A549 (cell line): ENCODE measurements at regions not wholly inside any gene's neighbourhood (a gene's known extent, or its start where the extent isn't known, plus 50 kb on each side); places are given as distances from the start of the nearest gene placed in this dataset.

ENCODE experiments used
- ATAC-seq, 2 experiments: fragments of 200-7000 bp in 1 of 2; fragments of >200 bp in 1 of 2; cut with Nextera tagmentation in 1 of 2; cut with Tn5 transposase in 1 of 2; 3 replicates each; pipeline versions ENCODE4 v1.8.0 to v1.9.1; 2018 to 2020; ENCODE audit warnings: mild to moderate bottlenecking in 1 of 2, moderate library complexity in 1 of 2
- CTCF ChIA-PET: fragments of 300-600 bp; sonication (Branson Sonifier 250); formaldehyde crosslinking; extraction: SDS; loops from one replicate; lab custom pipeline; 2021; ENCODE audit warnings: antibody characterized with exemption, inconsistent platforms; lab: Yijun Ruan, JAX
- POLR2A ChIA-PET: fragments of 350-600 bp; formaldehyde crosslinking; extraction: SDS; loops from one replicate; lab custom pipeline; 2021; ENCODE audit warnings: antibody characterized with exemption, inconsistent platforms; lab: Yijun Ruan, JAX
- DNase-seq, 2 experiments: peaks; one replicate each; pipeline versions ENCODE4 v3.0.0 to v3.0.0-alpha.2; 2011 to 2016; ENCODE audit warnings: low read depth in 1 of 2, low spot score in 1 of 2
- FAIRE-seq: peaks from 2 replicates; lab custom pipeline; 2011; peaks lifted over from hg19 to GRCh38; lab: Jason Lieb, UNC
- H3K27ac ChIP-seq, 2 experiments: fragments of >200 bp; sonication (Bioruptor Twin); formaldehyde crosslinking; 3 replicates each; pipeline ENCODE4 v1.5.1; 2016 to 2017
- H3K4me1 ChIP-seq: fragments of >200 bp; sonication (Bioruptor Twin); formaldehyde crosslinking; 3 replicates; pipeline ENCODE4 v1.6.1; 2016
- H3K4me2 ChIP-seq: fragments of >200 bp; sonication (Bioruptor Twin); formaldehyde crosslinking; 3 replicates; pipeline ENCODE4 v1.6.1; 2016
- H3K4me3 ChIP-seq: fragments of >200 bp; sonication (Bioruptor Twin); formaldehyde crosslinking; 3 replicates; pipeline ENCODE4 v1.5.1; 2016
- H3K9me3 ChIP-seq: fragments of >200 bp; sonication (Bioruptor Twin); formaldehyde crosslinking; 3 replicates; pipeline ENCODE4 v1.6.1; 2016
- BHLHE40 ChIP-seq: IDR thresholded peaks from 2 replicates; pipeline ENCODE4 v1.6.1; 2012; ENCODE audit warnings: low read depth, low read length, inconsistent platforms
- CBX8 ChIP-seq: fragments of 200-600 bp; sonication (generic); IDR thresholded peaks from 2 replicates; pipeline ENCODE4 v1.6.1; 2016
- CEBPB ChIP-seq, 2 experiments: fragments of >200 bp in 1 of 2; sonication (Bioruptor Twin) in 1 of 2; formaldehyde crosslinking in 1 of 2; IDR thresholded peaks; 2 replicates each; pipeline ENCODE4 v1.6.1; 2012 to 2016
- CHD2 ChIP-seq: fragments of 150-350 bp; IDR thresholded peaks from 2 replicates; pipeline ENCODE4 v1.6.1; 2014; ENCODE audit warnings: low read length; ENCODE audit not compliant: partially characterized antibody
- CHD4 ChIP-seq: fragments of 200-600 bp; sonication (generic); IDR thresholded peaks from 2 replicates; pipeline ENCODE4 v1.6.1; 2016; ENCODE audit warnings: antibody characterized with exemption, mild to moderate bottlenecking, borderline replicate concordance
- E2F6 ChIP-seq: IDR thresholded peaks from 2 replicates; pipeline ENCODE4 v1.6.1; 2012; ENCODE audit warnings: low read depth, borderline replicate concordance
- EHMT2 ChIP-seq: fragments of 200-600 bp; sonication (generic); IDR thresholded peaks from 2 replicates; pipeline ENCODE4 v1.6.1; 2016; ENCODE audit warnings: antibody characterized with exemption, low read depth, mild to moderate bottlenecking, moderate library complexity
- ESRRA ChIP-seq: fragments of 150-350 bp; IDR thresholded peaks from 2 replicates; pipeline ENCODE4 v1.6.1; 2014; ENCODE audit warnings: mild to moderate bottlenecking, low read length, borderline replicate concordance
- FOSB ChIP-seq: fragments of 250-450 bp; sonication (Bioruptor Pico); IDR thresholded peaks from 2 replicates; pipeline ENCODE4 v1.5.0; 2020; ENCODE audit warnings: mild to moderate bottlenecking, moderate library complexity
- FOXS1 ChIP-seq: fragments of 250-450 bp; sonication (Bioruptor Pico); IDR thresholded peaks from 2 replicates; pipeline ENCODE4 v1.5.0; 2020; ENCODE audit warnings: mild to moderate bottlenecking, moderate library complexity
- HES2 ChIP-seq: fragments of >200 bp; sonication (Bioruptor Twin); formaldehyde crosslinking; IDR thresholded peaks from 2 replicates; pipeline ENCODE4 v1.6.1; 2016
- HEYL ChIP-seq: fragments of 250-450 bp; sonication (Bioruptor Pico); IDR thresholded peaks from 2 replicates; pipeline ENCODE4 v1.8.0; 2021; ENCODE audit warnings: mild to moderate bottlenecking, moderate library complexity
- HMGXB4 ChIP-seq: fragments of 250-450 bp; sonication (Bioruptor Pico); IDR thresholded peaks from 2 replicates; pipeline ENCODE4 v1.5.0; 2021; ENCODE audit warnings: mild to moderate bottlenecking, moderate library complexity, borderline replicate concordance
- HOXB5 ChIP-seq: fragments of 250-450 bp; sonication (Bioruptor Pico); IDR thresholded peaks from 2 replicates; pipeline ENCODE4 v1.5.0; 2020; ENCODE audit warnings: mild to moderate bottlenecking, moderate library complexity
- JUN ChIP-seq, 2 experiments: fragments of >200 bp; sonication (Bioruptor Twin); formaldehyde crosslinking; IDR thresholded peaks; 2 replicates in 1 of 2; 3 replicates in 1 of 2; pipeline ENCODE4 v1.6.1; 2016 to 2017
- KDM1A ChIP-seq: fragments of 200-600 bp; sonication (generic); IDR thresholded peaks from 2 replicates; pipeline ENCODE4 v1.6.1; 2016; ENCODE audit warnings: low read depth, mild to moderate bottlenecking
- KDM5A ChIP-seq: fragments of 200-600 bp; sonication (generic); IDR thresholded peaks from 2 replicates; pipeline ENCODE4 v1.6.1; 2016; ENCODE audit warnings: antibody characterized with exemption, mild to moderate bottlenecking
- MAFK ChIP-seq: fragments of 450-650 bp; IDR thresholded peaks from 2 replicates; pipeline ENCODE4 v1.6.1; 2014; ENCODE audit not compliant: partially characterized antibody
- MYC ChIP-seq: IDR thresholded peaks from 2 replicates; pipeline ENCODE4 v1.6.1; 2012; ENCODE audit warnings: mild to moderate bottlenecking, inconsistent platforms, low read length, improper control_type of control experiment, borderline replicate concordance
- NFE2L2 ChIP-seq: fragments of 150-350 bp; conservative IDR thresholded peaks from 2 replicates; pipeline ENCODE4 v1.6.1; 2014; ENCODE audit warnings: low read length
- PBX3 ChIP-seq: IDR thresholded peaks from 2 replicates; pipeline ENCODE4 v1.6.1; 2012
- POLR2A ChIP-seq: IDR thresholded peaks from 2 replicates; pipeline ENCODE4 v1.6.1; 2012; ENCODE audit warnings: mild to moderate bottlenecking, low read length
- RFX5 ChIP-seq: fragments of 450-650 bp; IDR thresholded peaks from 2 replicates; pipeline ENCODE4 v1.7.1; 2014; ENCODE audit warnings: antibody characterized with exemption, mild to moderate bottlenecking, moderate library complexity
- RNF2 ChIP-seq: fragments of 200-600 bp; sonication (generic); IDR thresholded peaks from 2 replicates; pipeline ENCODE4 v1.6.1; 2016; ENCODE audit warnings: low read depth, mild to moderate bottlenecking, antibody characterized with exemption, moderate library complexity, borderline replicate concordance
- SREBF2 ChIP-seq: fragments of 450-650 bp; IDR thresholded peaks from 2 replicates; pipeline ENCODE4 v1.6.1; 2014; ENCODE audit warnings: mild to moderate bottlenecking, moderate library complexity
- TP53 ChIP-seq: fragments of 250-450 bp; sonication (Bioruptor Pico); IDR thresholded peaks from 2 replicates; pipeline ENCODE4 v1.5.0; 2021; ENCODE audit warnings: mild to moderate bottlenecking, moderate library complexity
- USF2 ChIP-seq: fragments of 450-650 bp; IDR thresholded peaks from 2 replicates; pipeline ENCODE4 v1.6.1; 2014; ENCODE audit warnings: antibody characterized with exemption
- ZFP36 ChIP-seq: fragments of 450-650 bp; IDR thresholded peaks from 2 replicates; pipeline ENCODE4 v1.6.1; 2014; ENCODE audit warnings: borderline replicate concordance; ENCODE audit not compliant: partially characterized antibody
- WGBS: methylation state at CpG from one replicate; pipeline ENCODE4 v1.1.6; 2017; ENCODE audit errors: missing lambda C conversion rate; 5-methylcytosine and 5-hydroxymethylcytosine counted together
- TF ChIP-seq, protein P1 (sequence below): fragments of >200 bp; sonication (Bioruptor Twin); formaldehyde crosslinking; IDR thresholded peaks from 3 replicates; pipeline ENCODE4 v1.6.1; 2016
- TF ChIP-seq, protein P2 (sequence below): fragments of 150-350 bp; IDR thresholded peaks from 2 replicates; pipeline ENCODE4 v1.6.1; 2014; ENCODE audit warnings: low read depth, mild to moderate bottlenecking, low read length
- TF ChIP-seq, protein P3 (sequence below): fragments of 250-450 bp; sonication (Bioruptor Pico); IDR thresholded peaks from 2 replicates; pipeline ENCODE4 v1.5.0; 2020; ENCODE audit warnings: low read depth, mild to moderate bottlenecking, moderate library complexity

DNA sequence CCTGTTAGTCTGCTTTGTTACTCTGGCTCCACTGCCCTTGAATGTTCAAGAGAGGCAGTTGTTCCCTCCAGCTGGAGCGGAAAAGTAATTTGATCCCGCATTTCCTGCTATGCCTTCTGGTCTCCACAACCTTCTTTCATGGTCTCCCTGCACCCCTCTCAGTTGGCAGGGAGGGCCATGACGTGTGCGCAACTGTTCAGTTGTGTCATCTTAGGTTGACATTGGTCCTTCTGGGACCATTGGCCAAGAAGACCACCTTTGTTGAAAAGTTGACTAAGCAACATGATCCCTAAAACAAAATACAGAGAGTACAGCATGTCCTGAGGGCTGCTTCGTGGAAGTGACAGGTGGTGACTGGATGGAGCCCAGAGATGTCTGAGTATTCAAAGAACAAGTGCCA, 192.5 kb upstream of the TUT7 start:
- DNase-seq (no peak), ATAC-seq (no peak), FAIRE-seq (no peak)
- no peak overlapping the region for H3K4me3 ChIP-seq
- no peak overlapping the region for H3K27ac ChIP-seq
- no peaks in the 10 kb centered on the region for H3K9me3 ChIP-seq
- ChIA-PET CTCF (interaction anchor here (1.3 kb wide), 1 partner anchor 27 kb away, joined by 3 read pairs; no protein-coding TSS in a partner anchor), POLR2A (no interaction called here)
- no peak for TF ChIP-seq JUN (IDR thresholded peaks at IDR 0.05)
- no peak for TF ChIP-seq BHLHE40
- no peak for TF ChIP-seq CBX8
- no peak for TF ChIP-seq HMGXB4
- no peak for TF ChIP-seq RNF2
- no peak for TF ChIP-seq FOXS1 (CRISPR knock-in tag)
- no peak for TF ChIP-seq HES2
- TF ChIP-seq MAFK: no peak
- TF ChIP-seq KDM1A: no peak
- no peak for TF ChIP-seq RFX5
- TF ChIP-seq ZFP36: no peak
- no peak for TF ChIP-seq E2F6
- TF ChIP-seq CHD4: no peak
- TF ChIP-seq CEBPB (IDR thresholded peaks at IDR 0.05): no peak
- TF ChIP-seq EHMT2: no peak
- no peak for TF ChIP-seq MYC
- TF ChIP-seq, protein P1, sequence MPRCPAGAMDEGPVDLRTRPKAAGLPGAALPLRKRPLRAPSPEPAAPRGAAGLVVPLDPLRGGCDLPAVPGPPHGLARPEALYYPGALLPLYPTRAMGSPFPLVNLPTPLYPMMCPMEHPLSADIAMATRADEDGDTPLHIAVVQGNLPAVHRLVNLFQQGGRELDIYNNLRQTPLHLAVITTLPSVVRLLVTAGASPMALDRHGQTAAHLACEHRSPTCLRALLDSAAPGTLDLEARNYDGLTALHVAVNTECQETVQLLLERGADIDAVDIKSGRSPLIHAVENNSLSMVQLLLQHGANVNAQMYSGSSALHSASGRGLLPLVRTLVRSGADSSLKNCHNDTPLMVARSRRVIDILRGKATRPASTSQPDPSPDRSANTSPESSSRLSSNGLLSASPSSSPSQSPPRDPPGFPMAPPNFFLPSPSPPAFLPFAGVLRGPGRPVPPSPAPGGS: no peak
- TF ChIP-seq PBX3: no peak
- no peak for TF ChIP-seq ESRRA
- TF ChIP-seq, protein P2, sequence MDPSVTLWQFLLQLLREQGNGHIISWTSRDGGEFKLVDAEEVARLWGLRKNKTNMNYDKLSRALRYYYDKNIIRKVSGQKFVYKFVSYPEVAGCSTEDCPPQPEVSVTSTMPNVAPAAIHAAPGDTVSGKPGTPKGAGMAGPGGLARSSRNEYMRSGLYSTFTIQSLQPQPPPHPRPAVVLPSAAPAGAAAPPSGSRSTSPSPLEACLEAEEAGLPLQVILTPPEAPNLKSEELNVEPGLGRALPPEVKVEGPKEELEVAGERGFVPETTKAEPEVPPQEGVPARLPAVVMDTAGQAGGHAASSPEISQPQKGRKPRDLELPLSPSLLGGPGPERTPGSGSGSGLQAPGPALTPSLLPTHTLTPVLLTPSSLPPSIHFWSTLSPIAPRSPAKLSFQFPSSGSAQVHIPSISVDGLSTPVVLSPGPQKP: no peak
- WGBS: 24% methylated on average over 5 of the region's 5 CpGs
- H3K4me1 ChIP-seq: no peaks in the 10 kb centered on the region
- H3K4me2 ChIP-seq: no peak overlapping the region

DNA sequence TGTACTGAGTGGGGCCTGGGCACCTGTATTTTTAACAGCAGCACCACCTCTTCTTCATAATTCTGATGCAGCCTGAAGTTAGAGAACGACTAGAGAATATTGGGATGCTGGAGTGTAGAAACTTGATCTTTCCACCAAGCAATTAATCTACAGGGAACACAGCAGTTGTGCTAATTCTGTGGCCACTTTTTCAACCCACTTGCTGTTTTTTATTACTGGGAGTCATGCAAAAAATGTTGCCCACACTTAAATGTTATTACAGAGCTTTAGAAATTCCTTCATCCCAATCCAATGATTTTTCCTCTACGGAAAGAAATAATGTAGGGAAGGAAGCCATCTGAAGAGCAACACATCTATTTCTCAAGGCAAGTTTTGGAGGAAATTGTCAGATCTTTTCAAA, 190.9 kb upstream of the TUT7 start:
- 21% methylated on average over 2 of the region's 2 CpGs for WGBS
- no peak for DNase-seq
- ATAC-seq: no peak
- no peaks in the 10 kb centered on the region for H3K4me1 ChIP-seq
- no peak overlapping the region for H3K4me3 ChIP-seq
- no peak overlapping the region for H3K27ac ChIP-seq
- CTCF ChIA-PET: interaction anchor here (1.3 kb wide), 1 partner anchor 29 kb away, joined by 3 read pairs; no protein-coding TSS in a partner anchor
- TF ChIP-seq KDM5A (no peak), FOSB (CRISPR knock-in tag) (no peak), SREBF2 (no peak), USF2 (no peak), TP53 (no peak), HOXB5 (CRISPR knock-in tag) (no peak), CHD2 (no peak), HES2 (no peak), HEYL (no peak), POLR2A (no peak), NFE2L2 (no peak), CHD4 (no peak), MYC (no peak), CBX8 (no peak)
- TF ChIP-seq, protein P3, sequence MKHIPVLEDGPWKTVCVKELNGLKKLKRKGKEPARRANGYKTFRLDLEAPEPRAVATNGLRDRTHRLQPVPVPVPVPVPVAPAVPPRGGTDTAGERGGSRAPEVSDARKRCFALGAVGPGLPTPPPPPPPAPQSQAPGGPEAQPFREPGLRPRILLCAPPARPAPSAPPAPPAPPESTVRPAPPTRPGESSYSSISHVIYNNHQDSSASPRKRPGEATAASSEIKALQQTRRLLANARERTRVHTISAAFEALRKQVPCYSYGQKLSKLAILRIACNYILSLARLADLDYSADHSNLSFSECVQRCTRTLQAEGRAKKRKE (CRISPR knock-in tag): no peak
- POLR2A ChIA-PET: no interaction called here
- no peaks in the 10 kb centered on the region for H3K9me3 ChIP-seq
- H3K4me2 ChIP-seq: no peak overlapping the region
- no peak for FAIRE-seq
